Coronary artery (tissue), 2 donors: ENCODE measurements at regions not wholly inside any gene's neighbourhood (a gene's known extent, or its start where the extent isn't known, plus 50 kb on each side); places are given as distances from the start of the nearest gene placed in this dataset.

Experiments
- DNase-seq: peaks from one replicate; pipeline ENCODE4 v3.0.0-alpha.2; 2017; ENCODE audit warnings: low spot score
- H3K27ac ChIP-seq, 2 donors: fragments of 200-600 bp; sonication (generic); one replicate each; pipeline ENCODE4 v1.5.1; 2016 to 2019
- H3K4me3 ChIP-seq: fragments of 200-600 bp; sonication (generic); 2 replicates; pipeline ENCODE4 v1.5.1; 2016; ENCODE audit warnings: mild to moderate bottlenecking, moderate library complexity
- TF ChIP-seq, protein P1 (sequence below): fragments of 200-600 bp; sonication (generic); IDR thresholded peaks from one replicate; pipeline ENCODE4 v1.5.1; 2019; ENCODE audit warnings: antibody characterized with exemption

DNA sequence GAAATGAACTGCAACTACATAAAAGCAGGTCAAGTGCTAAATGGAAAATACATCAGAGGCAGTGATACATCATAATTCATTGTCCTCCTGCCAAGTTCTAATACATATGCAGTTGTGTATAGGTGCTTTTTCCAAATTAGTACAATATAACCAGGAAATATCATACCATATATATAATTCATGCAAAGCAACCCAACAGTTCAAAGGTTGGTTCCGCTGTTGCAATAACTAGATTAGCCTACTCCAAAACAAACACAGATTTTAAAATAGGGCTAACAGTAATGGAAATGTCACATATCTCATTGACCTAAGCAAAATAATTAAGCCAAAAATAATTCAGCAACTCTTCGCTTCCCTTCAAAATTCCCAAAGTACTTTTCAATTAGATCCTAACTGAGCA lies 88.9 kb upstream of the NEBL start:
- no peak overlapping the region for H3K27ac ChIP-seq
- no peak overlapping the region for H3K4me3 ChIP-seq
- no peak for DNase-seq
- TF ChIP-seq, protein P1, sequence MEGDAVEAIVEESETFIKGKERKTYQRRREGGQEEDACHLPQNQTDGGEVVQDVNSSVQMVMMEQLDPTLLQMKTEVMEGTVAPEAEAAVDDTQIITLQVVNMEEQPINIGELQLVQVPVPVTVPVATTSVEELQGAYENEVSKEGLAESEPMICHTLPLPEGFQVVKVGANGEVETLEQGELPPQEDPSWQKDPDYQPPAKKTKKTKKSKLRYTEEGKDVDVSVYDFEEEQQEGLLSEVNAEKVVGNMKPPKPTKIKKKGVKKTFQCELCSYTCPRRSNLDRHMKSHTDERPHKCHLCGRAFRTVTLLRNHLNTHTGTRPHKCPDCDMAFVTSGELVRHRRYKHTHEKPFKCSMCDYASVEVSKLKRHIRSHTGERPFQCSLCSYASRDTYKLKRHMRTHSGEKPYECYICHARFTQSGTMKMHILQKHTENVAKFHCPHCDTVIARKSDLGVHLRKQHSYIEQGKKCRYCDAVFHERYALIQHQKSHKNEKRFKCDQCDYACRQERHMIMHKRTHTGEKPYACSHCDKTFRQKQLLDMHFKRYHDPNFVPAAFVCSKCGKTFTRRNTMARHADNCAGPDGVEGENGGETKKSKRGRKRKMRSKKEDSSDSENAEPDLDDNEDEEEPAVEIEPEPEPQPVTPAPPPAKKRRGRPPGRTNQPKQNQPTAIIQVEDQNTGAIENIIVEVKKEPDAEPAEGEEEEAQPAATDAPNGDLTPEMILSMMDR = no peak

DNA sequence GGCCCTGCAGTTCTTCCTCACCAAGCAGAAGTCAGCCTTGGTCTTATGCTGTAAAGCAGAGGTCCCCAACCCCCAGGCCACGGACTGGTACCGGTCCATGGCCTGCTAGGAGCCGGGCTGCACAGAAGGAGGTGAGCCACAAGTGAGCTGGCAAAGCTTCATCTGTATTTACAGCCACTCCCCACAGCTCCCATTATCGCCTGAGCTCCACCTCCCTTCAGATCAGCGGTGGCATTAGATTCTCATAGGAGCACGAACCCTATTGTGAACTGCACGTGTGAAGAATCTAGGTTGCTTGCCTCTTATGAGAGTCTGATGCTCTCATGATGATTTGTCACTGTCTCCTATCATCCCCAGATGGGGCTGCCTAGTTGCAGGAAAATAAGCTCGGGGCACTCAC lies 87.6 kb upstream of the NEBL start:
- Histone ChIP-seq H3K27ac (no peak overlapping the region), H3K4me3 (no peak overlapping the region)
- TF ChIP-seq, protein P1 = no peak
- no peak for DNase-seq

DNA sequence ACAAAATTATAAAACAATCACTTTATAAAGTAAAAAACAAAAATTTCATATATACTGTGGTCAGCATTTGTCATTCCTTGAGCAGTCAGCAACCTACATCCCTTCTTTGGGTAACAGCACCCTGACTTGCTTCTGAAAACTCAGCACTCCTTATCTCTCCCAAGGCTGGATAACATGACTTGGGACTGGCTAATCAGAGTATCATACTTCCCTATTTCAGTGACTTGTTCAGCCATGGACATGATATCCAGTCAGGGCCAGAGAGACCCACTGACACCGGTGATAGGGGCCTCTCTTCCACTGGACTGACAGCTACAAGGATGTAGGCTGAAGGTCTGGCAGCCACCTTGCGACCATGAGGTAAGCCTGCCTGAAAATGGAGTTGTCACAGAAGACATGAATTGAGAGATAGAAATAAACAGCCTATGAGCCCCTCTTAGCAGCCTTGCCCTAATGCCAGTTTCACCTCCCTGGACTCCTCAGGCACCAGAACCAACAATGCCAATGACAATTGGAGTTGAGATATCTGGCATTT lies 84.4 kb upstream of the NEBL start:
- DNase-seq = no peak
- TF ChIP-seq, protein P1 = no peak
- H3K27ac ChIP-seq = no peak overlapping the region
- no peak overlapping the region for H3K4me3 ChIP-seq

DNA sequence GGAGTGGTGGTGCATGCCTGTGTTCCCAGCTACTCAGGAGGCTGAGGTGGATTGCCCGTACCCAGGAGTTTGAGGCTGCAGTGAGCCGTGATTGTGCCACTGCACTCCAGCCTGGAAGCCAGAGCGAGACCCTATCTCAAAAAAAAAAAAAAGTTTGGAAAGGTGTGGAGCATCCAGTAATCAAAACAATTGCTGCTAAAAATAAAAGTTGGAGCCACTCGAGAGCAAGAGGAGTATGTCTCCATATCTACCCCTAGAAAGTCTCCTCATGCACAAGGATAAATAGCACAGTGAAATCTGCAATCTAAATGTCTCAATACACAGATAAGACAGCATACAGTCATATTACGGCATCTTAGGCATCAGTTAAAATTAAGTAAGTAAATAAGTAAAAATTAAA lies 81.5 kb upstream of the NEBL start:
- TF ChIP-seq, protein P1 = no peak

DNA sequence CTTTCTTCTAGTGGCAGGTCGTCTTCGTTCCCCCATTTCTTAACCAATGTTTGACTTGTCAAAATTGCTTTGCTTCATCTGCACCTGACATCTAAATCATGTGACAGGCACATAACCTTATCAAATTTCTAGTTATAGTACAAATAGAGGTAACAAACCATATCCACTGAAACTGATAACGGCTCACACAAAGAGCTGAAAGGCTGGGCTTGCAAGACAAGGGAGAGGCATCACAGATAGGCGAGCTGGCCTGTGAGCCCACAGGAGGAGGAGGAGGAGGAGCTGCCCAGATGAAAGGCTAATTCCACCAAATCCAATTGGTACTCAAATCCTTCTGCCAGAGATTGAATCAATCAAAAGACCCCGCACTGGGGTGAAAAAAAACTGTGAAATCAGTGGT lies 80.2 kb upstream of the NEBL start:
- DNase-seq = no peak
- H3K4me3 ChIP-seq = no peak overlapping the region
- no peak overlapping the region for H3K27ac ChIP-seq
- TF ChIP-seq, protein P1 = no peak

More for the DNA sequence above, 81.5 kb upstream of the NEBL start:
- no peak overlapping the region for H3K27ac ChIP-seq
- DNase-seq = no peak
- H3K4me3 ChIP-seq = no peak overlapping the region

DNA sequence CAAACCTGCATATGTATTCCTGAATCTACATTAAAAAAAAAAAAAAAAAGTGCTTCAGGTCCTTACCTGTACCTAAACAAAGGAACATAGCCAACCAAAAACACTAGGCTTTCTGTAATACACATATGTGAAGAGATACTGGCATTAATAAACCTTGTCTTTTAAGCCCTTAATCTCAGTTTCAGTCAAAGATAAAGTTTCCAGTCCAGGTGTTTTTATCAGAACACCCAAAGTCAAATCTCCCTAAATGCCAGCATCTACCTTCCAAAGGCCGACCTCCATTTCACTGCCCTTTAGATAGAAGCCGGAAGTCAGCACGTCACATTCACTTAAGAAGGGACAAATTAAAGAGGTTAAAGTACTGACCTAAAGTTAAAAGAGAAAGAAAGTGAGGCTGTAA lies 79.8 kb upstream of the NEBL start:
- Histone ChIP-seq H3K27ac (no peak overlapping the region), H3K4me3 (no peak overlapping the region)
- no peak for DNase-seq
- TF ChIP-seq, protein P1 = no peak

DNA sequence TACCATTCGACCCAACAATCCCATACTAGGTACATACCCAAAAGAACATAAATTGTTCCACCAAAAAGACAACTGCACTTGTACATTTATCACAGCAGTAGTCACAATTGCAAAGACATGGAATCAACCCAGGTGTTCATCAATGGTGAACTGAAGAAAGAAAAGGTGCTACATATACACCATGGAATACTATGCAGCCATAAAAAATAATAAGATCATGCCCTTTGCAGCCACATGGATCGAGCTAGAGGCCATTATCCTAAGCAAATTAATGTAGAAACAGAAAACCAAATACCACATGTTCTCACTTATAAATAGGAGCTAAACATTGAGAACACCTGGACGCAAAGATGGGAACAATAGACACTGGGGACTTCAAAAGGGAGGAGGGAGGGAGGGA lies 79.3 kb upstream of the NEBL start:
- H3K27ac ChIP-seq = no peak overlapping the region
- H3K4me3 ChIP-seq = no peak overlapping the region
- DNase-seq = no peak
- TF ChIP-seq, protein P1 = no peak
